ENCODE measurements at regions not wholly inside any gene's neighbourhood (a gene's known extent, or its start where the extent isn't known, plus 50 kb on each side); places are given as distances from the start of the nearest gene placed in this dataset.

DNA sequence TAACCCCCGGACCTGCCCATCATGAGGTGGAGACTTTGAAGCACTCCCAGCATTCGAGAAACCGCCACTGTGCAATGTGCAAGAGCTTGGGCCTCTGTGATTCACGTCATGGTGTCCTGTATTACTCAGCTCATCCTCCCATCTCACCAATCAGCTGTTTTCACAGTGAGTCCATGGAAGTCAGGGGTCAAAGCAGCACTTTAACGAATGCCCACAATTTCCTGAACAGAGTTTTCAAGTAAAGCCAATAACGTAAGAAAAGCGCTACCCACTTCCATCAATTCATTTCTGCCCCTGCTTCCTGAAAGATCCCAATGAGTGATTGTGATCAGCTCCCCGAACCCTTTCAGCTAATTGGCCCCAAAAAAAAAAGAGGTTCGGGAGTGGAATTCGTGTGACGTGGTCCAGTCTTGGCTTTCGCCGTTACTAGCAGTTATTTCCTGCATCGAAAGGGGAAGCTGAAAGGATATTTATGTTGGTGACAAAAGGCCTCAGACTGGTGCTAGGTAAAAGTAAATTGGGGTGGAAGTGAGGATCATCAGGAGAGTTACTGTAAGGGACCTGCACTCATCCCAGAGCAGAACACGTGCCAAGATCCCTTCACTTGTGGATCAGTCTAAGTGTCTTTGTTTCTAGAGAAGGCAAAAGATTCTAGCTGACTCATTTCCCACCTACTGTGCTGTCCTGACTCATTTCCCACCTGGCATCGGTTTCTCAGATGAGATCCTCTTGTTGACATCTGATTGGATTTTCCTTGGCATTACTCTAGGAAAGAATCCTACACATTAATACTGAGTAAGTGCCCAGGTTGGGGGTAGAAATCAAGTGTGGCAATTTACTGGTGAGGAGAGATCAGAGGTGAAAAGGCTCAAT lies 136.7 kb upstream of the NUDT7 start:
- CTCF ChIA-PET: interaction anchor here (0.7 to 9.3 kb wide), 18 partner anchors 7 to 1804 kb away, joined by 3 to 184 read pairs (median 4); no protein-coding TSS in a partner anchor
- POLR2A ChIA-PET: no interaction called here
- TF ChIP-seq, protein P1, sequence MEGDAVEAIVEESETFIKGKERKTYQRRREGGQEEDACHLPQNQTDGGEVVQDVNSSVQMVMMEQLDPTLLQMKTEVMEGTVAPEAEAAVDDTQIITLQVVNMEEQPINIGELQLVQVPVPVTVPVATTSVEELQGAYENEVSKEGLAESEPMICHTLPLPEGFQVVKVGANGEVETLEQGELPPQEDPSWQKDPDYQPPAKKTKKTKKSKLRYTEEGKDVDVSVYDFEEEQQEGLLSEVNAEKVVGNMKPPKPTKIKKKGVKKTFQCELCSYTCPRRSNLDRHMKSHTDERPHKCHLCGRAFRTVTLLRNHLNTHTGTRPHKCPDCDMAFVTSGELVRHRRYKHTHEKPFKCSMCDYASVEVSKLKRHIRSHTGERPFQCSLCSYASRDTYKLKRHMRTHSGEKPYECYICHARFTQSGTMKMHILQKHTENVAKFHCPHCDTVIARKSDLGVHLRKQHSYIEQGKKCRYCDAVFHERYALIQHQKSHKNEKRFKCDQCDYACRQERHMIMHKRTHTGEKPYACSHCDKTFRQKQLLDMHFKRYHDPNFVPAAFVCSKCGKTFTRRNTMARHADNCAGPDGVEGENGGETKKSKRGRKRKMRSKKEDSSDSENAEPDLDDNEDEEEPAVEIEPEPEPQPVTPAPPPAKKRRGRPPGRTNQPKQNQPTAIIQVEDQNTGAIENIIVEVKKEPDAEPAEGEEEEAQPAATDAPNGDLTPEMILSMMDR (IDR thresholded peaks at IDR 0.05; ENCODE audit: control extremely low read depth, extremely low read depth, low read depth, missing control alignments): no peak
- no peak for DNase-seq (ENCODE audit: extremely low spot score)

DNA sequence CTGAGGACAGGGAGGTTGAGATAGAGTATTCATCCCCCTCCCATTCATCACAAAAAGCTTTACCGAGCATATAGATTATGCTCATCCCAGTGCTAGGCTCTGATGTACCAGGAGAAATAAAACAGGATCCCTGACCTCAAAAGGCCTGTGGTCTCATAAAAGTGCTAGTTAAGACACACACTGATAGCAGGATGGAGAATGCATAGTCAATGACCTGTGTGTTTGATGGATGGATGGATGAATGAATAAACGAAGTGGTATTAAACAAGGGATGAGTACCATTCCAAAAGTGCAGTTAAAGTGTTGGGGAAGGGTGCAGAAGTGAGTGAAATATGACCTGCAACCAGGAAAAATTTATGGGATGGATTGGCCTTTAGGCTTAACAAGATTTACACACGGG lies 133.9 kb upstream of the NUDT7 start:
- DNase-seq (ENCODE audit: extremely low spot score): no peak
- CTCF ChIA-PET: interaction anchor here (9.3 kb wide), 1 partner anchor 353 kb away, joined by 184 read pairs; no protein-coding TSS in a partner anchor
- POLR2A ChIA-PET: no interaction called here
- TF ChIP-seq, protein P1 (IDR thresholded peaks at IDR 0.05; ENCODE audit: control extremely low read depth, extremely low read depth, low read depth, missing control alignments): no peak

DNA sequence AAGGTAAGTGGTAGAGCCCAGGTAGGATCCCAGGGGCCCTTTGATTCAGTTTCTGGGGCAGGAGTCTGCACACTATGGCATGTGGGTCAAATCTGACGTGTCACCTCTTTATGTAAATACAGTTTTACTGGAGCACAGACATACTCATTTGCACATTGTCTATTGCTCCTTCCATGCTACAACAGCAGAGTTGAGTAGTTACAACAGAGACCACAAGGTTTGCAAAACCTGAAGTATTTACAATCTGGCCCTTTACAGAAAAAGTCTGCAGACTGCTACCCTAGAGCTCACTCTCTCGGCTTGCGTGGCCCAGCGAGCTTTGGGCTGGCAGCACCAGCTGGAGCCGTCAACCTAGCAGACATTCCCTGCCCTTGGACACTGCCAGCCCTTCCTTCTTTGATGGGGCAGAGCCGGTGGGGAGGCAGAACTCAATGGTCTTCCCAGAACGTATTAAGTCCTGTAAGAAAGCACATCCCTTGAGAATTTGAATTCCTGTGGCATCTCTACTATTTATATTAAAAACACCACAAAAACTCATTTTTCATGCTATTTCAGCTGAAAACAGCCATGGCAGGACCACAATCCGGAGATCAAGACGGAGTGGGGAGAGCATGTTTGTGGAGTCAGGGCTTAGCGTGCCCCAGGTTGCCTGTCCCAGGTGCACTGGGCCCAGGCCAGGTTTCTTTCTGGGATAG lies 133.1 kb upstream of the NUDT7 start:
- TF ChIP-seq, protein P1 (IDR thresholded peaks at IDR 0.05; ENCODE audit: control extremely low read depth, extremely low read depth, low read depth, missing control alignments): no peak
- POLR2A ChIA-PET: no interaction called here
- no peak for DNase-seq (ENCODE audit: extremely low spot score)
- CTCF ChIA-PET: interaction anchor here (9.3 kb wide), 1 partner anchor 353 kb away, joined by 184 read pairs; no protein-coding TSS in a partner anchor

DNA sequence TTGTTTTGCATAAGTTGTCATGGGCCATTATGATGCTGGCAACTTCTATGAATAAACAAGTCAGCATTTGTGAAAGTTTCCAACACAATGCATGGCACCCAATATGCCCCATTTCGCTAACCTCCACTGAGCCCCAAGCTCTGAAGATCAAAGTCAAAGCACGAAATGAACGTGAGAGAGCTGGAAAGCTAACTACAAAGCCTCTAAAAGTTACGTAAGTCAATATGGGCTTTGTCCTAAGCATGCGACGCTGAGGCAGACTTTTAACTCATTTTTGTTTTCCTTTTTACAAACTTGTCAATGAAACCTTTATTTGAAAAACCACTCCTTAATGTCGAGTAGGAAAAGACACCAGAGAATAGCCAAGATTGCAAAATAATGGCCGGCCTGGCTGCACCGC lies 131.6 kb upstream of the NUDT7 start:
- ChIA-PET POLR2A (no interaction called here), CTCF (interaction anchor here (1.1 to 3.5 kb wide), 2 partner anchors 9 to 354 kb away, joined by 3 to 13 read pairs; no protein-coding TSS in a partner anchor)
- no peak for DNase-seq (ENCODE audit: extremely low spot score)
- TF ChIP-seq, protein P1 (IDR thresholded peaks at IDR 0.05; ENCODE audit: control extremely low read depth, extremely low read depth, low read depth, missing control alignments): no peak

DNA sequence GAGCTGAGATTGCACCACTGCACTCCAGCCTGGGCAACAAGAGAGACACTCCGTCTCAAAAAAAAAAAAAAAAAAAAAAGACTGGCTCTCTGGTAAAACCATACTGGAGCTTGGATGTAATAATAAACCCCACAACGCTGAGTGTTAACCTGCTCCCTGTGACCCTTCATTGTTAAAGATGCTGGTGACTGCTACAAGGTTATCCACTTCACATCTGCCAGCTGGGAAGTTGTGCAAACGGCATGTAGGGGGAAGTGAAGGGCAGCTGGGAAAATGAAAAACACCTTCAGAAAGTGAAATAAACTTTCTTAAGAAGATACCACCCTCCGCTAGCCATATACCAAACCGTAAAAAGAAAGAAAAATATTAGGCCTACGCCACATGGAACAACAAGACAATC lies 131.0 kb upstream of the NUDT7 start:
- no peak for DNase-seq (ENCODE audit: extremely low spot score)
- ChIA-PET POLR2A (no interaction called here), CTCF (interaction anchor here (1.1 to 3.5 kb wide), 4 partner anchors 8 to 354 kb away, joined by 3 to 13 read pairs (median 8); no protein-coding TSS in a partner anchor)
- TF ChIP-seq, protein P1 (IDR thresholded peaks at IDR 0.05; ENCODE audit: control extremely low read depth, extremely low read depth, low read depth, missing control alignments): no peak

DNA sequence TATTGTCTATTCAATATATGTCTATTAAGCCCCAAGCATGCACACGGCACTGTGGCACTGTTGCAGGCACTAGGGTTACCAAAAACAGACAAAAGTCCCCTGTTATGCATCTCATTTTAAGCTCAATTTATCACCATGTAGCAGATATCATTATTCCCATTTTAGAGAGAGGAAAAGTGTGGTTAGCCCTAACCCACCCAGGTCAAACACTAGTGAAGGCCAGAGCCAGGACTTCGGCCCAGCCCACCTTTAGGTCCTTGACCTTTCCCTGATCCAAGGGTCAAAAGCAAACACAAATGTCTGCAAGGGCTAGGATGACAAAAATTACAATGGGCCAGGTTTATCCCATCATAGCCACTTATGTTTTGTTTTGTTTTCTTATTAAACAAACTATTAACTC lies 130.3 kb upstream of the NUDT7 start:
- ChIA-PET CTCF (interaction anchor here (2.1 to 3.5 kb wide), 3 partner anchors 9 to 355 kb away, joined by 6 to 13 read pairs (median 9); no protein-coding TSS in a partner anchor), POLR2A (no interaction called here)
- TF ChIP-seq, protein P1 (IDR thresholded peaks at IDR 0.05; ENCODE audit: control extremely low read depth, extremely low read depth, low read depth, missing control alignments): no peak
- DNase-seq (ENCODE audit: extremely low spot score): no peak
